Type B pancreatic cell (in vitro differentiated cells): ENCODE measurements at regions not wholly inside any gene's neighbourhood (a gene's known extent, or its start where the extent isn't known, plus 50 kb on each side); places are given as distances from the start of the nearest gene placed in this dataset.

ENCODE experiments used
- DNase-seq: peaks from one replicate; pipeline ENCODE4 v3.0.0; 2021; ENCODE audit warnings: mixed read lengths; ENCODE audit not compliant: unreplicated experiment; ENCODE audit errors: extremely low spot score
- H3K27ac Mint-ChIP-seq: 2 replicates; pipeline ENCODE4 v1.8.0; 2021; ENCODE audit warnings: mild to moderate bottlenecking, mixed read lengths
- H3K27me3 Mint-ChIP-seq: 2 replicates; pipeline ENCODE4 v1.8.0; 2021; ENCODE audit warnings: mixed read lengths
- H3K36me3 Mint-ChIP-seq: 2 replicates; pipeline ENCODE4 v1.8.0; 2021; ENCODE audit warnings: mixed read lengths
- H3K4me1 Mint-ChIP-seq: one replicate; pipeline ENCODE4 v1.8.0; 2021; ENCODE audit warnings: mixed read lengths; ENCODE audit not compliant: unreplicated experiment
- H3K4me3 Mint-ChIP-seq: 2 replicates; pipeline ENCODE4 v1.8.0; 2021; ENCODE audit warnings: mild to moderate bottlenecking, mixed read lengths
- H3K9me3 Mint-ChIP-seq: 2 replicates; pipeline ENCODE4 v1.8.0; 2021; ENCODE audit warnings: mixed read lengths
- CTCF ChIP-seq: fragments of 200-600 bp; sonication (generic); conservative IDR thresholded peaks from 2 replicates; pipeline ENCODE4 v1.5.0; 2021; ENCODE audit warnings: antibody characterized with exemption, mild to moderate bottlenecking

GRCh38 chr6:164135511-164136132, 721.1 kb downstream of the QKI start:
- DNase-seq: no peak
- no peak for TF ChIP-seq CTCF
- H3K9me3 Mint-ChIP-seq: no peaks in the 10 kb centered on the region
- no peak overlapping the region for H3K27ac Mint-ChIP-seq
- H3K4me3 Mint-ChIP-seq: no peak overlapping the region
- H3K36me3 Mint-ChIP-seq: no peaks in the 10 kb centered on the region
- H3K27me3 Mint-ChIP-seq: peaks cover 3% of the 10 kb centered on the region
- no peaks in the 10 kb centered on the region for H3K4me1 Mint-ChIP-seq

GRCh38 chr6:164133095-164133494, 718.6 kb downstream of the QKI start:
- no peaks in the 10 kb centered on the region for H3K36me3 Mint-ChIP-seq
- H3K27ac Mint-ChIP-seq: no peak overlapping the region
- H3K9me3 Mint-ChIP-seq: no peaks in the 10 kb centered on the region
- H3K4me1 Mint-ChIP-seq: no peaks in the 10 kb centered on the region
- DNase-seq: no peak
- peaks cover 3% of the 10 kb centered on the region for H3K27me3 Mint-ChIP-seq
- no peak overlapping the region for H3K4me3 Mint-ChIP-seq
- TF ChIP-seq CTCF: no peak

GRCh38 chr6:164130585-164130984, 716.1 kb downstream of the QKI start:
- peaks cover 3% of the 10 kb centered on the region for H3K27me3 Mint-ChIP-seq
- H3K9me3 Mint-ChIP-seq: no peaks in the 10 kb centered on the region
- H3K4me3 Mint-ChIP-seq: no peak overlapping the region
- DNase-seq: no peak
- H3K27ac Mint-ChIP-seq: no peak overlapping the region
- no peaks in the 10 kb centered on the region for H3K4me1 Mint-ChIP-seq
- TF ChIP-seq CTCF: no peak
- H3K36me3 Mint-ChIP-seq: no peaks in the 10 kb centered on the region

- Mint-ChIP-seq H3K27ac (no peak overlapping the region), H3K9me3 (no peaks in the 10 kb centered on the region)
Measured at GRCh38 chr6:164130151-164130550, 715.6 kb downstream of the QKI start.

GRCh38 chr6:164129218-164129617, 714.7 kb downstream of the QKI start:
- Mint-ChIP-seq H3K27ac (no peak overlapping the region), H3K4me1 (no peaks in the 10 kb centered on the region), H3K27me3 (no peaks in the 10 kb centered on the region), H3K36me3 (no peaks in the 10 kb centered on the region), H3K9me3 (peaks cover 5% of the 10 kb centered on the region), H3K4me3 (no peak overlapping the region)
- TF ChIP-seq CTCF: no peak
- no peak for DNase-seq

More at GRCh38 chr6:164130151-164130550, 715.6 kb downstream of the QKI start:
- no peak for TF ChIP-seq CTCF
- Mint-ChIP-seq H3K36me3 (no peaks in the 10 kb centered on the region), H3K4me3 (no peak overlapping the region), H3K27me3 (peaks cover 1% of the 10 kb centered on the region), H3K4me1 (no peaks in the 10 kb centered on the region)
- DNase-seq: no peak

- Mint-ChIP-seq H3K4me3 (no peak overlapping the region), H3K27ac (no peak overlapping the region), H3K4me1 (no peaks in the 10 kb centered on the region), H3K36me3 (no peaks in the 10 kb centered on the region), H3K9me3 (peaks cover 5% of the 10 kb centered on the region), H3K27me3 (no peaks in the 10 kb centered on the region)
- no peak for DNase-seq
- no peak for TF ChIP-seq CTCF
Measured at GRCh38 chr6:164128101-164128500, 713.6 kb downstream of the QKI start.
